H1 (cell line): ENCODE measurements at regions not wholly inside any gene's neighbourhood (a gene's known extent, or its start where the extent isn't known, plus 50 kb on each side); places are given as distances from the start of the nearest gene placed in this dataset.

ENCODE experiments used
- CTCF ChIA-PET: fragments of 300-600 bp; sonication (Branson Sonifier 250); formaldehyde crosslinking; loops from one replicate; lab custom pipeline; 2021; ENCODE audit not compliant: partially characterized antibody; lab: Charles Lee
- POLR2A ChIA-PET: fragments of 300-600 bp; sonication (Branson Sonifier 250); formaldehyde crosslinking; loops from one replicate; lab custom pipeline; 2021; ENCODE audit warnings: inconsistent platforms; ENCODE audit not compliant: partially characterized antibody; lab: Charles Lee
- DNase-seq, 2 experiments: peaks; one replicate each; pipeline versions ENCODE4 v3.0.0 to v3.0.0-alpha.2; 2010 to 2022; ENCODE audit warnings: low spot score in 2 of 2, low read depth in 1 of 2, mixed read lengths in 1 of 2
- FAIRE-seq: peaks from 2 replicates; lab custom pipeline; 2011; peaks lifted over from hg19 to GRCh38; lab: Jason Lieb, UNC
- H2AFZ ChIP-seq: 2 replicates; pipeline ENCODE4 v1.8.1; 2012; ENCODE audit warnings: low read length, inconsistent platforms
- H2AK5ac ChIP-seq: 2 replicates; pipeline ENCODE4 v1.6.1; 2013; ENCODE audit warnings: low read depth, low read length
- H2BK120ac ChIP-seq: replicated peaks from 2 replicates; pipeline ENCODE3; 2013; ENCODE audit warnings: low read depth, low read length, inconsistent platforms
- H2BK12ac ChIP-seq: 2 replicates; pipeline ENCODE4 v1.6.1; 2013; ENCODE audit warnings: low read depth, low read length
- H2BK15ac ChIP-seq: 2 replicates; pipeline ENCODE4 v1.6.1; 2013; ENCODE audit warnings: low read length
- H2BK20ac ChIP-seq: 2 replicates; pipeline ENCODE4 v1.6.1; 2013; ENCODE audit warnings: low read length
- H2BK5ac ChIP-seq: 2 replicates; pipeline ENCODE4 v1.6.1; 2013; ENCODE audit warnings: low read depth, low read length
- H3K14ac ChIP-seq: 2 replicates; pipeline ENCODE4 v1.6.1; 2013; ENCODE audit warnings: inconsistent platforms; ENCODE audit not compliant: insufficient read length
- H3K18ac ChIP-seq: 2 replicates; pipeline ENCODE4 v1.6.1; 2013; ENCODE audit warnings: low read length; ENCODE audit errors: extremely low read depth
- H3K23ac ChIP-seq: 2 replicates; pipeline ENCODE4 v1.6.1; 2013; ENCODE audit warnings: inconsistent platforms; ENCODE audit not compliant: insufficient read length
- H3K23me2 ChIP-seq: 2 replicates; pipeline ENCODE4 v1.6.1; 2013; ENCODE audit warnings: low read depth, low read length
- H3K27ac ChIP-seq: 2 replicates; pipeline ENCODE4 v1.6.1; 2011; ENCODE audit warnings: low read depth, low read length, inconsistent platforms
- H3K27me3 ChIP-seq, 4 experiments: replicated peaks in 1 of 4; 1 replicate in 1 of 4; 2 replicates in 3 of 4; pipeline versions ENCODE4 v1.6.1 to v1.8.1; 2011 to 2013; ENCODE audit warnings: low read length in 3 of 4, mild to moderate bottlenecking in 3 of 4, inconsistent platforms in 2 of 4, mixed read lengths in 2 of 4, moderate library complexity in 1 of 4; ENCODE audit not compliant: control insufficient read depth in 3 of 4, insufficient read depth in 3 of 4; ENCODE audit errors: extremely low read depth in 1 of 4
- H3K36me3 ChIP-seq, 4 experiments: 2 replicates each; pipeline versions ENCODE4 v1.6.1 to v1.8.1; 2011 to 2013; ENCODE audit warnings: mild to moderate bottlenecking in 4 of 4, low read length in 3 of 4, moderate library complexity in 2 of 4, control low read depth in 1 of 4, inconsistent platforms in 1 of 4; ENCODE audit not compliant: insufficient read depth in 4 of 4, control insufficient read depth in 2 of 4
- H3K4ac ChIP-seq: replicated peaks from 2 replicates; pipeline ENCODE3; 2013; ENCODE audit warnings: low read length, low read depth, mixed read lengths, inconsistent platforms; ENCODE audit not compliant: insufficient read length
- H3K4me1 ChIP-seq, 4 experiments: replicated peaks in 1 of 4; 1 replicate in 1 of 4; 2 replicates in 3 of 4; pipeline versions ENCODE4 v1.6.1 to v1.8.1; 2011 to 2013; ENCODE audit warnings: low read length in 3 of 4, inconsistent platforms in 2 of 4, mixed read lengths in 1 of 4; ENCODE audit not compliant: insufficient read depth in 4 of 4, control insufficient read depth in 3 of 4
- H3K4me2 ChIP-seq, 2 experiments: 2 replicates each; pipeline versions ENCODE4 v1.6.1 to v1.8.1; 2011 to 2013; ENCODE audit warnings: low read depth in 2 of 2, low read length in 2 of 2, control low read depth in 1 of 2, inconsistent platforms in 1 of 2, mild to moderate bottlenecking in 1 of 2; ENCODE audit not compliant: insufficient read depth in 1 of 2
- H3K4me3 ChIP-seq, 4 experiments: fragments of 200-600, 300-600 bp in 1 of 4; sonication (generic), shearing (Covaris generic), sonication (Bioruptor Twin) in 1 of 4; 2 replicates each; pipeline versions ENCODE4 v1.5.1 to v1.8.1; 2011 to 2016; ENCODE audit warnings: low read length in 4 of 4, low read depth in 3 of 4, control low read depth in 2 of 4, inconsistent platforms in 2 of 4, mild to moderate bottlenecking in 2 of 4, mixed read lengths in 1 of 4, moderate library complexity in 1 of 4; ENCODE audit not compliant: insufficient read depth in 2 of 4; ENCODE audit errors: extremely low read depth in 1 of 4
- H3K56ac ChIP-seq: replicated peaks from 2 replicates; pipeline ENCODE3; 2013; ENCODE audit warnings: low read depth, mild to moderate bottlenecking, mixed read lengths, low read length, inconsistent platforms; ENCODE audit not compliant: insufficient read length
- H3K79me1 ChIP-seq: 2 replicates; pipeline ENCODE4 v1.6.1; 2013; ENCODE audit warnings: low read depth, low read length, control low read depth
- H3K79me2 ChIP-seq, 2 experiments: 2 replicates each; pipeline versions ENCODE4 v1.6.1 to v1.8.1; 2012 to 2013; ENCODE audit warnings: low read length in 2 of 2, mild to moderate bottlenecking in 2 of 2, inconsistent platforms in 1 of 2; ENCODE audit not compliant: insufficient read depth in 2 of 2, control insufficient read depth in 1 of 2
- H3K9ac ChIP-seq, 4 experiments: replicated peaks in 1 of 4; 1 replicate in 1 of 4; 2 replicates in 3 of 4; pipeline versions ENCODE4 v1.6.1 to v1.8.1; 2011 to 2013; ENCODE audit warnings: low read depth in 3 of 4, low read length in 3 of 4, control low read depth in 2 of 4, mild to moderate bottlenecking in 2 of 4, moderate library complexity in 2 of 4, inconsistent platforms in 1 of 4; ENCODE audit errors: extremely low read depth in 1 of 4
- H3K9me3 ChIP-seq, 2 experiments: 2 replicates each; pipeline versions ENCODE4 v1.6.1 to v1.8.1; 2012 to 2013; ENCODE audit warnings: mild to moderate bottlenecking in 2 of 2, moderate library complexity in 2 of 2, control low read depth in 1 of 2, inconsistent platforms in 1 of 2, low read depth in 1 of 2, low read length in 1 of 2, mixed read lengths in 1 of 2; ENCODE audit not compliant: insufficient read depth in 2 of 2
- H4K20me1 ChIP-seq, 2 experiments: replicated peaks in 1 of 2; 2 replicates each; pipeline versions ENCODE3 to v1.8.1; 2011 to 2013; ENCODE audit warnings: inconsistent platforms in 2 of 2, low read length in 2 of 2, mild to moderate bottlenecking in 1 of 2; ENCODE audit not compliant: insufficient read depth in 2 of 2, control insufficient read depth in 1 of 2
- H4K5ac ChIP-seq: 2 replicates; pipeline ENCODE4 v1.6.1; 2013; ENCODE audit warnings: low read length, low read depth, mixed read lengths, inconsistent platforms; ENCODE audit not compliant: insufficient read length
- H4K8ac ChIP-seq: 2 replicates; pipeline ENCODE4 v1.8.0; 2013; ENCODE audit warnings: mild to moderate bottlenecking, moderate library complexity, low read length, inconsistent platforms; ENCODE audit not compliant: insufficient read depth; ENCODE audit errors: extremely low read depth
- H4K91ac ChIP-seq: replicated peaks from 2 replicates; pipeline ENCODE3; 2013; ENCODE audit warnings: low read length, mixed read lengths, inconsistent platforms; ENCODE audit not compliant: insufficient read length
- ASH2L ChIP-seq: fragments of 200-600, 300-600 bp; sonication (generic); IDR thresholded peaks from one replicate; pipeline ENCODE4 v1.7.1; 2017; ENCODE audit warnings: low read length
- BCL11A ChIP-seq, 2 experiments: IDR thresholded peaks; one replicate each; pipeline ENCODE4 v1.6.1; 2011; ENCODE audit warnings: low read depth in 2 of 2, low read length in 2 of 2, mild to moderate bottlenecking in 2 of 2
- GTF2F1 ChIP-seq: IDR thresholded peaks from 2 replicates; pipeline ENCODE4 v1.6.1; 2012; ENCODE audit warnings: low read depth, low read length, improper control_type of control experiment, borderline replicate concordance
- KDM4A ChIP-seq: IDR thresholded peaks from one replicate; pipeline ENCODE4 v1.7.1; 2012; ENCODE audit warnings: low read depth, mild to moderate bottlenecking, moderate library complexity, low read length, inconsistent platforms; ENCODE audit not compliant: severe bottlenecking
- RFX5 ChIP-seq: IDR thresholded peaks from 2 replicates; pipeline ENCODE4 v1.6.1; 2011; ENCODE audit warnings: low read depth, low read length, improper control_type of control experiment, borderline replicate concordance
- SRF ChIP-seq: IDR thresholded peaks from 2 replicates; pipeline ENCODE4 v1.6.1; 2011; ENCODE audit warnings: mild to moderate bottlenecking, low read depth, low read length, moderate library complexity
- TBP ChIP-seq: IDR thresholded peaks from 2 replicates; pipeline ENCODE4 v1.6.1; 2011; ENCODE audit warnings: low read depth, low read length, improper control_type of control experiment
- WGBS, 2 experiments: shearing (Covaris generic) in 1 of 2; methylation state at CpG; one replicate each; pipeline versions ENCODE4 v1.1.6 to v1.1.7; 2013 to 2015; ENCODE audit warnings: low lambda C conversion rate in 2 of 2, mixed read lengths in 2 of 2, inconsistent platforms in 1 of 2, low coverage in 1 of 2, missing lambda C conversion rate in 1 of 2; ENCODE audit not compliant: insufficient replicate concordance in 2 of 2, insufficient coverage in 1 of 2, insufficient read length in 1 of 2; ENCODE audit errors: extremely low coverage in 1 of 2, missing lambda C conversion rate in 1 of 2; 5-methylcytosine and 5-hydroxymethylcytosine counted together

DNA sequence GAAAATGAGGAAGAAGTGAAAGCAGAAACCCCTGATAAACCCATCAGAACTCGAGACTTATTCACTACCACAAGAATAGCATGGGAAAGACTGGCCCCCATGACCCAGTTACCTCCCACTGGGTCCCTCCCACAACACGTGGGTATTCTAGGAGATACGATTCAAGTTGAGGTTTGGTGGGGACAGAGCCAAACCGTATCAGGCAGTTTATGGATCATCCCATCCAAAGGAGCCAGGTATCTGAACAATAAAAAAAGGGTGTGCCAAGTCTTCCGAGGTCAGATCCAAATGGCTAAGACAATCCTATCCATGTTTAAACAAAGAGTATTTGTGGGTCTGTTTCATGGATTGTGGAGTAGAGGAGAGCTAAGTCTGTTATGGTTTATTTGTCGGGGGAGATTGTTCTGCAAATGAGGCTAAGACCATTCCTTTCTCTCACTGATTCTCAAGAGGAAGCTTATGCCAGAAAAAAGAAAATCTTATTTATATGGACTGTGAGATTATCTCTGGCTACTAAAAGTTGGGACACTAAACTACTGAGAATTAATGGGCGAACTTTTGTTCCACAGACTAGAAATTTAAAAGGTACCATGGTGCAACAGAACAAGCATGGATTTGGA is 203.7 kb downstream of the IPMK start:
- Histone ChIP-seq H2BK120ac (no peak overlapping the region), H4K20me1 (no peaks in the 10 kb centered on the region), H3K14ac (no peak overlapping the region), H3K56ac (no peak overlapping the region), H4K5ac (no peak overlapping the region), H3K27ac (no peak overlapping the region), H4K8ac (no peak overlapping the region), H3K9ac (no peak overlapping the region), H3K9me3 (no peaks in the 10 kb centered on the region), H2AFZ (no peak overlapping the region), H3K36me3 (no peaks in the 10 kb centered on the region), H3K4me3 (no peak overlapping the region), H3K23ac (no peak overlapping the region), H2BK12ac (0 out of 2 replicates have a peak overlapping the region, but pooled peaks have one; percentile 18), H3K79me2 (no peaks in the 10 kb centered on the region), H3K23me2 (no peaks in the 10 kb centered on the region; the same call in 1 of the 2 replicates), H3K18ac (peak overlapping the region; percentile 38; the same call in 1 of the 2 replicates), H4K91ac (no peak overlapping the region), H3K79me1 (no peaks in the 10 kb centered on the region), H2BK20ac (no peak overlapping the region), H3K4me2 (0 out of 4 replicates have a peak overlapping the region, but pooled peaks of 1 of the 2 experiments have one; percentile 10), H2BK15ac (no peak overlapping the region), H3K4ac (no peak overlapping the region), H3K27me3 (no peaks in the 10 kb centered on the region), H2AK5ac (no peak overlapping the region), H2BK5ac (no peak overlapping the region), H3K4me1 (peaks cover 0 to 9% (median 7%) of the 10 kb centered on the region in 4 experiments; a peak in 6 of 7 replicates)
- TF ChIP-seq SRF (no peak), BCL11A (IDR thresholded peaks at IDR 0.05; ENCODE audit: low read depth in 2 of 2, low read length in 2 of 2) (no peak), KDM4A (no peak), ASH2L (no peak), RFX5 (no peak), GTF2F1 (no peak), TBP (no peak)
- ChIA-PET CTCF (interaction anchor here (1.0 to 3.4 kb wide), 12 partner anchors 26 to 486 kb away, joined by 3 to 48 read pairs (median 5); no protein-coding TSS in a partner anchor), POLR2A (no interaction called here)
- 67% methylated on average over 7 of the region's 7 CpGs; no CpG with 5 or more reads in 1 of the 2 experiments for WGBS, 2 experiments
- FAIRE-seq (no peak), DNase-seq (no peak)
